T-helper 1 cell (primary cell): ENCODE measurements at regions not wholly inside any gene's neighbourhood (a gene's known extent, or its start where the extent isn't known, plus 50 kb on each side); places are given as distances from the start of the nearest gene placed in this dataset.
"Not testable (repeated sequence)": the region's sequence is repeated elsewhere in the genome, so short reads cannot be mapped to it uniquely, and the experiment has no call there.

Experiments used
- DNase-seq, 5 donors: peaks; one replicate each; pipeline ENCODE4 v3.0.0-alpha.2; 2012 to 2020

DNA sequence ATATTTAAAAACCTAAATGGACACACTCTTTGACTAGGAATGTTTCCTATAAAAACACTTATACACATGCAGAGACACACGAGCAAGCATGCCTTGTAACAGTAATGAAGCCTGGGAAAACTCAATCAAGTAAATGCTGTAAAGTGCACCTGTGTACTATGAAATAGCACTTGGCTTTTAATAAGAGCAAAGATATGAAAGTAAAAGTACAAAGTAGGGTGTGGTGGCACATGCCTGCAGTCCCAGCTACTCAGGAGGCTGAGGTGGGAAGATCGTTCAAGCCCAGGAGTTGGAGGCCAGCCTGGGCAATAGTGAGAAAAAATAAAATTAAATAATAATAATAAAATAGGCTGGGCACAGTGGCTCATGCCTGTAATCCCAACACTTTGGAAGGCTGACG is 166.9 kb upstream of the GRK3 start:
- DNase-seq: no peak

DNA sequence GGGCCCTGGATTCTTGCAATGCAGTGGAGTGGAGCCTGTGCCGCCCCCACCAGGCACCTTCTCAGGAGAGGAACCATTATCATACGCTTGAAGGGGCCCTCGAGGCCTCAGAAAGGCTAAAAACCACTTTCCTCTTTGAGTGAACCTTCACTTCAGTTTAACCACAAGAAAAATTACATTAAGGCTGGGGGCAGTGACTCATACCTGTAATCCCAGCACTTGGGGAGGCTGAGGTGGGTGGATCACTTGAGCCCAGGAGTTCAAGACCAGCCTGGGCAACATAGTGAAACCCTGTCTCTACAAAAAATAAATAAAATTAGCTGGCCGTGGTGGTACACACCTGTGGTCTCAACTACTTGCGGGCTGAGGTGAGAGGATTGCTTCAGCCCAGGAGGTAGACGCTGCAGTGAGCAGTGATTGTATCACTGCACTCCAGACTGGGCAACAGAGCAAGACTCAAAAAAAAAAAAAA is 165.8 kb upstream of the GRK3 start:
- DNase-seq: peak in 1 of 5 donors; percentile 65

DNA sequence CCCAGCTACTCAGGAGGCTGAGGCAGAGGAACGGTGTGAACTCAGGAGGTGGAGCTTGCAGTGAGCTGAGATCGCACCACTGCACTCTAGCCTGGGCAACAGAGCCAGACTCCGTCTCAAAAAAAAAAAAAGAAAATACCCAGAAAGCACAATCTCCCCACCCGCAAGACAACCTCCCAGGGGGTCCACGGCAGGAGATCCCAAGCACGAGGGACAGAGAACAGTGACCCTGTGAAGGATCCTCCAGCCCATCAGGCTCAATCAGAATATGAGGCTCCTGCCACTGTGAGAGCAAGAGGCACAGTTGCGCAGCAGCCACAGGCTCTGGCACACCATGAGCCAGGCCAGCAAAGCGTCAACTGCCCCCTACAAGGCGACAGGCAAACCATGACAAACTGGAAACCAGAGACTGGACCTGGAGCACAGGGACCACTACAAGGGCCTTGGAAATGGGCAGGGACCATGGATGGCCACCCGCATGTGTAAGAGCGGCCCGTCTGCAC is 164.8 kb upstream of the GRK3 start:
- no peak for DNase-seq

DNA sequence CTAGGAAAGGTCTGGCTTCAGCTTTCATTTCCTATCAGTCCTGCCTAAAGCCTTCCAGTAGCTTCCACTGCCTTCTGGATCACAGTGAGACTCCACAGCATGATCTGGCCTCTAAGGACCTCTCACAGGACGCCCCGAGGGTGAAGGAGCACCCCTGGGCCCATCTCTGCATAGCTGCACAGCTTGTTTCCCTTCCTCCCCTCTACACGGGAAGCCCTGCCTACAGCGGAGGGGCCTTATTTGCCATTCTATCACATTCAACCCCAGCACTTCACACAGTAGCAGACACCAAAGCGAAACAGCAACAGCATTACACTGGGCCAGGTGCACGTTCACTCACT is 162.3 kb upstream of the GRK3 start:
- DNase-seq: no peak

DNA sequence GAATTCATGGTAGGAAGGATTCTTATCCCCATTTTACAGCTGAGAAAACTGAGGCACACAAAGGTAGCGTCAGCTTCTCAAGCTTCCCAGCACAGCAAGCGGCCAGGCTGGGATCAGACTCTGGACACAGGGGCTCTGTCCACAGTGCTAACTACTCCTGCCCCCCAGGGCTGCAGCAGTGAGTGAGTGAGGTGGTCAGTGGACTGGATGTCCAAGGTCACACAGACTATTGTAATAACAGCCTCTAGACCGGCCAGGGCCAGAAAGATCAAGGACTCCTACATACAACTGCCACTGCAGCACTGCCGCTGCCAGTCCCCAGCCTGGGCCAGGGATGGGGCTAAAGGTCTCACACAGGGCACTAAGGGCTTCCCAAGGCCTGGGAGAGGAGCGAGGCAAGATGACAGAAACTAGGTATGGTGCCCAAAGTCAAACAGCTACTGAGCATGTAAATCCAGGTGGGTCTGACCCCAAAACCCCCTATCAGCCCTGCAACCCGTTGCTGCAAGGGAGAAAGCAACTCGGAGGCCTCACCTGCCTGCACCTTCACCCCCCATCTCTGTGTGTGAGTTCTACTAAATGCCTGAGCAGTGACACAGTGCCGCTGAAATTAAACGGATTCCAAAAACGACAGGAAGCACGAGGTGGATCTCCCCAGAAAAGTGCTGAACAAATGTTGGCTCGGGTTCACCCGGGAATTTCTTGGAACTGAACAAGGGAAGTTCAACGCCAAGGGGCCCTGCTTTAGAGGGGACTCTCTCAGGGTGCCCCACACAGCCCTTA is 161.8 kb upstream of the GRK3 start:
- no peak for DNase-seq

DNA sequence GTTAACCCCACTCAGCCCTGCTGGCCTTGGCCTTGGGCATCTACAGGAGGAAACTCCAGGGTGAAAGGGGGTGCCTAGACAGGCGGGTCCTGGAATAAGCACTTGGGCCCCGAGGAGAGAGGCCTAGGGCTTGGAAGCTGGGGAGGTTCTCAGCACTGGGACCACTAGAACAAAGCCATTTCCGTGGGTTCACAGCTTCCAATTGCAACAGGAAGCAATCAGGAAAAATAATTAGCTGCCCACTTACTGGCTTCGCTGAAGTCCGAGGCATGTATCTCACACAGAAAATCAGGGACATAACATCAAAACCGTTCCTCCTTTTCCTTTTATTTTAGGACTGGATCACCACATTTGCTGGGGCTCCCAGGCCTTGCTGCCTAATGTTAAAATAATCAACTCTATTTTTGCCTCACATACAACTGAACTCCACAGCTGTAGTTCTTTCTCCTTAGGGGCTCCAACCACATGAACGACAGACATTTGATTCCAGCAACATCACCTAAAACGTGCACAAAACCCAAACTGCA is 161.1 kb upstream of the GRK3 start:
- no peak for DNase-seq

DNA sequence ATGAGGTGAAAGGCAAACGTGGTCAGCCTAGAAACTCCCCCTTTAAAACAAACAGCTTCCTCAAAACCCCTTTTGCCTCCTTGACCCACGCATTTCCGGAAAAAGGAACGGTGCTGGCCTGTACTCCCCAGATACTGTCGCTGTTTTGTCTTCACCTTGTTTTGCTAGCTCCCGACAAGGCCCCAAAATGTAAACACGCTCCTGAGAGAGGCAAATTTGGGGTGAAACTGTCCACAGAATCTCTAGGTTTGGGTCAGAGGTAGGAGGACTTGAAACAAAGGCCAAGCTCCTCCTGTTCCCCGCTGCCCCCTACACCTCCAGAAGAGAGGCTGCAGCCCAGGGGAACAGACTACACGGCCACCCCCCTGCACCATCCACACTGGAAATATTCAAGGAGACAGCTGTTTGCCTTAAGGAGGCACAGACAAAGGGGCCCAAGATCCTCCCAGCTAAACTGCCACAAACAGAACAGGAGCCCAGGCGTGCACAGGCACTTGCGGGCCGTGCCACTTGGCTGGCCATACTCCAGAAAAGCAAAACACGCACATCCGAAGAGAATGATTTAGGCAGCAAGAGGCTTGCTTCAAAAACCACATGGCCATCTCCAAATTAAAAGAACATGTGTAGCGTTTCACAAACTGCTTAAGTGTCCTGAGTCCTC is 160.5 kb upstream of the GRK3 start:
- DNase-seq: no peak

DNA sequence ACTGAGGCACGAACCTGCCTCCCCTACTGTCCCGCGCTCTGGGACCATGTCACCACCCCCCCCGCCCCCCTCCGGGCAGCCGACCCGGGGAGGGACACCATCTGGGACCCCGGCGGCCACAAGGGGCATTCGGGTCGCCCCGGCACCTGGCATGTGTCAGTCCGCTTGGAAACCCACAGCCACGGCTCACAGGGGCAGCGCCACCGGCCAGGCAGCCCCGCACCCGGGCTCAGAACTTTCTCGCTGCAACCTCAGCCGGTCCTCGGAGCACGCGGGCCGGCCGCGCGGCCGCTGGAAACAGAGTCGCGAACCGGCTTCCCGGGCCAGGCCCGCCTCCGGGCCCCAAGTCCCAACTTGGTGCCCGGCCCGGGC is 159.9 kb upstream of the GRK3 start:
- peak in 1 of 5 donors; percentile 10 for DNase-seq

DNA sequence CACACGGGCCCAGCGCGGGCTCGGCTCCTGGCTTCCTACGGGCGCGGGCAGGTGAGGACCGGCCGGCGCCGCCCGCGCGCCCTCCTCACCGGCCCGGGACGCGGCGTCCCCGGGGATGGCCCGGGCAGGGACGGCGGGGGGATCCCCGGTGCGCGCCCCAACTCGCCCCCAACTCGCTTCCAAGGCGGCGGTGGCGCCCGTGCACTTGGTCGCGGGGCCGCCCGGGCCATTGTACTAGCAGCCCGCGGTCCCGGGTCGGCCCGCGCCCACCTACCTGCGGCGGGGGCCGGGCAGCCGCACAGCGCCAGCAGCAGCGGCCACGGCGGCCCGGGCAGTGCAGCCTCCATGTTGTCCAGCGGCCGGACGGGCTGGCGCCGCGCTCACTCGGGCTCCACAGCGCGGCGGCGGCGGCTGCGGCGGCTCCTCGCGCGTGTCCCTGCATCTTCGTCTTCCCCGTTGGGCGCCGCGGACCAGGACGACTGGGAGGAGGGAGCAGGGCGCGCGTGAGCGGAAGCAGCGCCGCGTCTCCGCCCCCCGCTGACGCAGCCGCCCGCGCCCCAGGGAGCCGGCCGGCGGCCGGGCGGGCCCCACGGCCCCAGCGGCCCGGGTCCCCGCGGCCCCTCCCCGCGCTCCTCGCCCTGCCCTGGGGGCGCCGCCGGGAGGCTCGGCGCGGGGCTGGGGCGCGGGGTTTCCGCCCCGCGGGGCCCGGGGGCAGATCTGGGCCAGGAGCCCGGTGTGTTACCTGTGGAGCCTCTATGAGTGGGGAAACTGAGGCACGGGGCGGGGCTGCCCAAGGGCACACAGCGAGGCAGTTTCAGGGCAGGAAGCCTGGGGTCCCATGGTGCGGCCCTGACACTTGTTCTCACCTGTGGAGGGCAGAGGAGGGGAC is 159.3 kb upstream of the GRK3 start:
- DNase-seq: peak; percentile 23 to 71 (median 50)

DNA sequence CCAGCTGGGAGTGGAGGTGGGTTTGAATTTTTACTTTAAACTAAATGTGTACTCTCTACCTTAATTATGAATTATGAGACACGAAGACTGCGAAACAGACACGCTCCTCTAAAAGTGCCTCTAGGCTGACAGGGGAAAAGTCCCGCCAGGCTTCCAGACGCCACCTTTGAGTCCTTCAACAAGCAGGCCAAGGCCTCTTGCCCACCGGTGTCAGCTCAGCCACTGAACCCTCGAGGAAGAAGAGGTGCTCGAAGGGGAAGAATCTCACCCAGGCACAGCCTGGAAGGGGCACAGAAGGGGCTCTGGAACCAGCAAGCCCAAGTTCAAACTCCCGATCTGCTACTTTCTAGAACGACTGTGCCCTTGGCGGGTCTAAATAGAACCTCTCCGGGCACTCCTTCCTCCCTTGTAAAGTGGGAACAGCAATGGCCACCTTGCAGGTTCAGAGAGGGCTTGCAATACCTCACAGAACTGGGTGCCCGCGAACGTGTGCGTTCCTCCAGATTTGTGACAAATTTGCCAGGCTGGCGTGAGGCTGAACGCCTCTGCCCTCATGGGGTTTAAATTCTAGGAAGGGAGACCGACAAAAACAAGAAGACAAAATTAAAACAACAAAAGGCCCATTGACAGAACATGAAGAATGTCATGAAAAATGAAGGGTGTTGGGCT is 158.5 kb upstream of the GRK3 start:
- no peak for DNase-seq

DNA sequence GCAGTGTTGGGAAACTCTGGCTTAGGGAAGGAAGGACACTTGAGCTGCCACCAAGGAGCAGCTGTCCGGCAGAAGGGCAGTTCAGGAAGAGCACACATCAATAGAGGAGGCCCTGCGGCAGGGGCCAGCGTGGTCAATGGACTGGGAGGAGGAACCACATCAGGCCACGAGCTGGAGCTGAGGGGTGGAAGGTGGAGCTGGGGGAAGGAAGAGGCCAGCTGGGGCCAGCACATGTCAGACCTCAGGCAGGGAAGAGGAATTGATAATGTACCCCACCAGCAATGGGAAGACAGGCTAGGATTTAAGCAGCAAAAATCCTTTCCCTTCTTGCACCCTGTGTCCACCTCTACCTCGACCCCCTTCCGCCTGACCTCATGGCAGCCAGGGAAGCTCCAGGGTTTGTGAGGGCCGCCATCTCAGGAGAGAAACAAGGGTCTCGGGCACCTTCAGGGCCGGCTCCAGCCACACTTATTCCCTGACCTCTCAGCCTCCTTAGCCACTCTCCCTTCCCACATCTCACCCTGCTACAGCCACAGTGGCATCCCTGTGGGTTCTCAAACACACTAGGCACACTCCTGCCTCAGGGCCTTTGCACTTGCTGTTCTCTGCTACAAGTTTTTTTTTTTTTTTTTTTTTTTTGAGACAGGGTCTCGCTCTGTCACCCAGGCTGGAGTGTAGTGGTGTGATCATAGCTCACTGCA is 157.8 kb upstream of the GRK3 start:
- DNase-seq: no peak

DNA sequence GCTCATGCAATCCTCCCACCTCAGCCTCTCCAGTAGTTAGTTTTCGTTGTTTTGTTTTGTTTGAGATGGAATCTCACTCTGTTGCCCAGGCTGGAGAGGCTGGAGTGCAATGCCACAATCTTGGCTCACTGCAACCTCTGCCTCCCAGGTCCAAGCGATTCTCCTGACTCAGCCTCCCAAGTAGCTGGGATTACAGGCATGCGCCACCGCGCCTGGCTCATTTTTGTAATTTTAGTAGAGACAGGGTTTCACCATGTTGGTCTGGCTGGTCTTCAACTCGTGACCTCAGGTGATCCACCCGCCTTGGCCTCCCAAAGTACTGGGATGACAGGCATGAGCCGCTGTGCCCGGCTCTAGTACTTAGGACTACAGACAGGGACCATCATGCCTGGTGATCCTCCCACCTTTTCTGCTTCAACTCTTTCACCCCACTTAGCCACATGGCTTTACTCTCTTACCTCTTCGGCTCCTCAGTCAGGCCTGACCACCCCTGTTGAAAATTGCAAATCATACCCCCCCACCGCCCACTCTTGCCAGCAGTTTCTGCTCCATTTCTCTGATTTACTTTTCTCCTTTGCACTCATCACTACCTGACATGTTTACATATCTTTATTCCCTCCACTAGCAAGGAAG is 157.1 kb upstream of the GRK3 start:
- no peak for DNase-seq

DNA sequence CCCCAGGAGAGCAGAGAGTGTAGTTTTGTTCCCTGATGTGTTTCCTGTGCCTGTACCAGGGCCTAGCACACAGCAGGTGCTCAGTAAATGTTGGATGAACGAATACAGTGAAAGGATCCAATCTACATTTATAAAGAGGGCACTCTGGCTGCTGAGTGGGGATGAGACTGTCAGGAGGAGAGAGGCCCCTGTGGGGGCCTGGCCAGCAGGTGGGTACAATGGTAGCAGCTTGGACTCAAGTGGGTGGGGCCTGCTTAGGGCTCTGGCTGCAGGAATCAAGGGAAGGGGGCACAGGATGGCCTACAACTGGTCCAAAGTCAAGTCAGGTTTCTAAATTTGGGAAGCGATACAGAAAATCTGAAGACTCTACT is 156.6 kb upstream of the GRK3 start:
- DNase-seq: no peak

DNA sequence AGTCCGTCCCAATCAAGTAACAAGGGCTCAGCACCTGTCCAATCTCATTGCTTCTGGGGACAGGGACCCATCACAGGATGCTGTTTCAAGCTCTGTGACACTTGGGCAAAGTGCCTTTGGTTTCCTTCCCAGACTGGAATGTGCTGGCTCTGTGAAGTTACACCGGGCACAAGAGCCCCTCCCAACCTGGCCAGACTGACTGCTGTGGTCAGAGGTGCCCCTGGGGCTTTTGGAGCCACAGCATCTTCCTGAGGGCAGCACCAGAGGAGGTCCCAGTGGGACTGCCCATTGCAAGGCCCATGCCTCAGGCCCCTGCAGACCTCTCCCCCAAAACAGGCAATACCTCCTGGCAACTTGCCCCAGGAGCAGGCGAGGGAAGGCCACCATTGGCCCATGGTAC is 155.2 kb upstream of the GRK3 start:
- DNase-seq: no peak

DNA sequence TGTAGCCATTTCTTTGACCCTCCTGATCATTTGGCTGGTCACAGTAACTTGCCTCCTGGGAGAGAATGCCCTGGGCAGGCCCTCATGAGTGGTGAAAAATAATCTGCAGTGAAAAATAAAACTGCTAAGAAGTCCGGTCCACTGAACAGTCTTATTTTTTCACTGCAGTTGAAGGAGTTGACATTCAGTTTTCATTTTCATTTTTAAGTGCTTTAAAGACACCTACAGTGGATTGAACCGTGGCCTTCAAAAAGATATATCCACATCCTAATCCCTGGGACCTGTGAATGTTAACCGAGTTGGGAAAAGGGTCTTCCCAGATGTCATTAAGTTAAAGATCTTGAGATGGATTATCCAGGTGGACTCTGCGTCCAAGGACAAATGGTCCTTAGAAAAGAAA is 153.6 kb upstream of the GRK3 start:
- DNase-seq: peak in 1 of 5 donors; percentile 30

DNA sequence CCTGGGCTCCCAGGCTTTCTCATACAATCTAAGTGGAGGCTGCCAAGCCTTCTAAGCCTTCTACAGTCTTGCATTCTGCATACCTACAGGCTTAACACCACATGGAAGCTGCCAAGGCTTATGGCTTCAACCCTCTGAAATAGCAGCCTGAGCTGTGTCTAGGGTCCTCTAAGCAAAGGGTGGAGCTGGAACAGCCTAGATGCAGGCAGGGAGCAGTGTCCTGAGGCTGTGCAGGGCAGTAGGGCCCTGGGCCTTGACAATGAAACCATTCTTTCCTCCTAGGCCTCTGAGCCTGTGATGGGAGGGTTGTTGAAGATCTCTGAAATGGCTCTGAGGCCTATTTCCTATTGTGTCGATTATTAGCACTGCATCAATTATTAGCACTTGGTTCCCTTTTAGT is 150.9 kb upstream of the GRK3 start:
- no peak for DNase-seq

DNA sequence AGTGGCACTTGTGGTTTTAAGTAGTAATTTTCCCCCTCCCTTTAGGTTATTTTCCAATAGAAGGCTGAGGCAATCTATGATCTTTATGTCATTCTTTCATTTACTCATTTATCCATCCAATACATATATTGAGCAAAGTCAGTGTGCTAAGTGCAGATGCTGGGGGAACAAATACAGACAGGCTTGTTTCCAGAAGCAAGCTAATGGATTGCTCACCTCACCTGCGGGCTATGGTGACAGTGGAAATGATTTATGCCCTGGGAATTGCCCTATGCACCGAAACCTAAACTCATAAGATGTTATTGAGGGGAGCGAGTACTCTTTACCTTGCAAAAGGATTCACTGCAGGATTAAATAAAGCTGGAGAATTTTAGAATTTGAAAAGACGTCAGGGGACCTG is 148.7 kb upstream of the GRK3 start:
- not testable (repeated sequence) for DNase-seq

DNA sequence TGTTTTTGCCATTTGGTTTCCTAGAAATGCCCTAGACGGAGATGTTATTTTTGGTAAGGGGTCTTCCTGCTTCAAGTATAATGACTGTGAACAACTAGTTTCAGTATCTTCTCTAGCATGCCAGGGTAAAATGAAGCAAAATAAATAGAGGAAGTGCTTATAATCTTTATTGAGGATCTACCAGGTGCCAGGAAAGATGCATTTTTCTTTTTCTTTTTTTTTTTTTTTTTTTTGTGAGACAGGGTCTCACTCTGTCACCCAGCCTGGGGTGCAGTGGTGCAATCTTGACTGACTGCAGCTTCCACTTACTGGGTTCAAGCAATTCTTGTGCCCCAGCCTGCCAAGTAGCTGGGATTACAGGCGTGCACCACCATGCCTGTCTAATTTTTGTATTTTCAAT is 146.6 kb upstream of the GRK3 start:
- DNase-seq: not testable (repeated sequence)

DNA sequence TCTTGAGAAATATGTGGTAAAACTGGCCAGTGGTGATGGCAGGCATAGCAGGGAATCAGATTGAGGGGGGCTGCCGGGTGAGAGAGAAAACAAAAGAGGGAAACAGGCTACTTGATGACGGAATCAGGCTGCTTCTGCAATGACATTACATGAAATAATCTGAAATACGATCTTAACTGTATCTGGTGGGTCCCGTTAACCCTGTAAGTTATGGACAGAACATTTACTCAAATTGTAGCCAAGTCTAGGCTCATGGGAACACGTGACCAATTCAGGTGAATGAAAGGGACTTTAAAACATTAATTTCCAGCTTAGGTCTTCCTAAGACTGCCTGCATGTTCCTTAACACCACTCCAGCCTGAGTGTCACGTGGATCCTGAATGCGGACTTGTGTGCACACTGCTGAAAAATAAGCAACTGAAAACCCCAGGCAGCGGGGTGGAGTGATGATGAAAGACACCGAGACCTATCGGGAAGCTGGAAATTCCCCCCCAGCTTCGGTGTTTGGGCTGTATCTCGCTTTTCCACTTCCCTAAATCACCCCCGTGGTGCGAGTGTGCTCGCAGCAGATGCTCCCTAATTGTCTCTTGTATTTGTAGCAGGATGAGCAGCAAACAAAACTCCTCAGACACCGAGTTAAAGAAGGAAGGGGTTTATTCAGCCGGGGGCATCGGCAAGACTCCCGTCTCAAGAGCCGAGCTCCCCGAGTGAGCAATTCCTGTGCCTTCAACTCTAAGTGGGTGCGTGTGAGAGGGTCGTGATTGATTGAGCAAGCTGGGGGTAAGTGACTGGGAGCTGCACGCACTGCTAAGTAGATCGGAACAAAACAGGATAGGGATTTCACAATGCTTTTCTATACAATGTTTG is 145.0 kb upstream of the GRK3 start:
- no peak for DNase-seq

DNA sequence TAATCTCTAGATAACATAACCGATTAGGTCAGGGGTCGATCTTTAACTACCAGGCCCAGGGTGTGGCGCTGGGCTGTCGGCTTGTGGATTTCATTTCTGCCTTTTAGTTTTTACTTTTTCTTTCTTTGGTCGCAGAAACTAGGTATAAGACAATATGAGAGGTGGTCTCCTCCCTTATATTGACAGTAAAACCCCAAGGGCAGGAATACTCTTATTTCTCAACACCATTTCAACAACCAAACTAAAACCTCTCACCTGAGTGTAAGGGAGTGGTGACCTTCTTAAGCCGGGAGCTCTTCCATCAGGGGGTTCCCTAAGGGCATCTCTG is 144.4 kb upstream of the GRK3 start:
- DNase-seq: not testable (repeated sequence)
